T-cell (primary cell): ENCODE measurements at regions not wholly inside any gene's neighbourhood (a gene's known extent, or its start where the extent isn't known, plus 50 kb on each side); places are given as distances from the start of the nearest gene placed in this dataset.
A peak's percentile ranks its signal among the peaks of the same experiment; 100 is the strongest.
"Not testable (repeated sequence)": the region's sequence is repeated elsewhere in the genome, so short reads cannot be mapped to it uniquely, and the experiment has no call there.

Experiments
- ATAC-seq, 4 experiments: fragments of 200-7000 bp in 3 of 4; fragments of 150-1000 bp in 1 of 4; cut with Tn5 transposase; replicated peaks in 1 of 4; 1 replicate in 3 of 4; 2 replicates in 1 of 4; pipeline ENCODE4 v1.10.0; 2021; ENCODE audit warnings: moderate library complexity in 3 of 4, mild to moderate bottlenecking in 2 of 4, moderate number of reproducible peaks in 1 of 4
- CTCF ChIA-PET, 2 donors: fragments of 300-600 bp; sonication (Branson Sonifier 250); formaldehyde crosslinking; loops; one replicate each; lab custom pipeline; 2022; ENCODE audit warnings: antibody characterized with exemption in 2 of 2; lab: Charles Lee
- POLR2A ChIA-PET, 2 donors: fragments of 300-600 bp; sonication (Branson Sonifier 250); formaldehyde crosslinking; loops; one replicate each; lab custom pipeline; 2022; ENCODE audit warnings: antibody characterized with exemption in 2 of 2; lab: Charles Lee
- DNase-seq, 35 experiments: peaks; one replicate each; pipeline versions ENCODE4 v3.0.0 to v3.0.0-alpha.2; 2013 to 2023
- H3K27ac ChIP-seq: one replicate; pipeline ENCODE4 v1.5.1; 2013; ENCODE audit warnings: low read length
- H3K27me3 ChIP-seq, 2 experiments: replicated peaks in 1 of 2; 1 replicate in 1 of 2; 2 replicates in 1 of 2; pipeline versions ENCODE4 v1.6.1 to v1.7.0; 2013; ENCODE audit warnings: low read length in 1 of 2, mixed read lengths in 1 of 2; ENCODE audit not compliant: control insufficient read depth in 2 of 2, insufficient read depth in 2 of 2; ENCODE audit errors: extremely low read depth in 1 of 2
- H3K36me3 ChIP-seq, 2 donors: 1 replicate in 1 of 2; 2 replicates in 1 of 2; pipeline versions ENCODE4 v1.6.1 to v1.7.0; 2013; ENCODE audit warnings: low read length in 1 of 2; ENCODE audit not compliant: control insufficient read depth in 2 of 2, insufficient read depth in 1 of 2; ENCODE audit errors: extremely low read depth in 1 of 2
- H3K4me1 ChIP-seq, 2 experiments: 1 replicate in 1 of 2; 2 replicates in 1 of 2; pipeline versions ENCODE4 v1.6.1 to v1.7.0; 2013; ENCODE audit warnings: low read length in 2 of 2, mixed read lengths in 1 of 2; ENCODE audit not compliant: insufficient read depth in 2 of 2, control insufficient read depth in 1 of 2; ENCODE audit errors: extremely low read depth in 1 of 2
- H3K4me3 ChIP-seq, 2 donors: 1 replicate in 1 of 2; 2 replicates in 1 of 2; pipeline versions ENCODE4 v1.5.1 to v1.7.0; 2013; ENCODE audit warnings: mild to moderate bottlenecking in 2 of 2, low read length in 1 of 2, moderate library complexity in 1 of 2; ENCODE audit not compliant: control insufficient read depth in 1 of 2; ENCODE audit errors: extremely low read depth in 1 of 2
- H3K9me3 ChIP-seq: 2 replicates; pipeline ENCODE4 v1.7.0; 2013
- H3K27ac Mint-ChIP-seq, 2 donors: one replicate each; pipeline ENCODE4 v1.8.0; 2020 to 2021; ENCODE audit warnings: mild to moderate bottlenecking in 2 of 2, mixed read lengths in 2 of 2
- H3K27me3 Mint-ChIP-seq, 2 donors: one replicate each; pipeline ENCODE4 v1.8.0; 2021 to 2022; ENCODE audit warnings: mixed read lengths in 2 of 2
- H3K36me3 Mint-ChIP-seq: one replicate; pipeline ENCODE4 v1.8.0; 2021; ENCODE audit warnings: mixed read lengths
- H3K4me1 Mint-ChIP-seq, 3 donors: one replicate each; pipeline ENCODE4 v1.8.0; 2020 to 2022; ENCODE audit warnings: mixed read lengths in 3 of 3, mild to moderate bottlenecking in 1 of 3
- H3K4me3 Mint-ChIP-seq, 3 donors: one replicate each; pipeline ENCODE4 v1.8.0; 2020 to 2022; ENCODE audit warnings: mild to moderate bottlenecking in 3 of 3, mixed read lengths in 3 of 3, moderate library complexity in 3 of 3
- H3K9me3 Mint-ChIP-seq, 3 donors: one replicate each; pipeline ENCODE4 v1.8.0; 2020 to 2022; ENCODE audit warnings: mixed read lengths in 3 of 3
- WGBS: methylation state at CpG from one replicate; pipeline ENCODE4 v1.1.5; 2013; ENCODE audit warnings: missing lambda C conversion rate; ENCODE audit not compliant: insufficient coverage; 5-methylcytosine and 5-hydroxymethylcytosine counted together

GRCh38 chr11:46212720-46213119 lies 64.7 kb upstream of the CREB3L1 start:
- Mint-ChIP-seq H3K4me3 (no peak overlapping the region), H3K27me3 (peaks cover 18% of the 10 kb centered on the region in 2 donors), H3K27ac (no peak overlapping the region), H3K36me3 (no peaks in the 10 kb centered on the region), H3K9me3 (peaks cover 0 to 3% (median 0%) of the 10 kb centered on the region in 3 donors), H3K4me1 (peaks cover 0 to 13% (median 12%) of the 10 kb centered on the region in 3 donors)
- Histone ChIP-seq H3K4me3 (no peak overlapping the region), H3K9me3 (no peaks in the 10 kb centered on the region), H3K27ac (no peak overlapping the region), H3K4me1 (peaks cover 0 to 5% of the 10 kb centered on the region in 2 experiments), H3K36me3 (no peaks in the 10 kb centered on the region), H3K27me3 (peaks cover 2 to 11% of the 10 kb centered on the region in 2 experiments)
- ATAC-seq (no peak), DNase-seq (no peak)
- 100% methylated on average over 1 of the region's 3 CpGs for WGBS
- CTCF ChIA-PET = no interaction called here
- POLR2A ChIA-PET = no interaction called here

GRCh38 chr11:46210856-46211255 lies 66.6 kb upstream of the CREB3L1 start:
- DNase-seq (no peak), ATAC-seq (no peak)
- H3K36me3 Mint-ChIP-seq = no peaks in the 10 kb centered on the region
- H3K4me1 Mint-ChIP-seq = peaks cover 0 to 13% (median 12%) of the 10 kb centered on the region in 3 donors
- Histone ChIP-seq H3K4me3 (no peak overlapping the region), H3K27ac (no peak overlapping the region), H3K27me3 (peaks cover 2 to 6% of the 10 kb centered on the region in 2 experiments), H3K36me3 (no peaks in the 10 kb centered on the region), H3K9me3 (no peaks in the 10 kb centered on the region), H3K4me1 (peaks cover 0 to 5% of the 10 kb centered on the region in 2 experiments)
- no peak overlapping the region for H3K4me3 Mint-ChIP-seq
- H3K27ac Mint-ChIP-seq = no peak overlapping the region
- ChIA-PET POLR2A (interaction anchor here in 1 of 2 donors (0.7 kb wide), 1 partner anchor 295 kb away, joined by 4 read pairs; no protein-coding TSS in a partner anchor), CTCF (interaction anchor here in 1 of 2 donors (0.6 kb wide), 1 partner anchor 342 kb away, joined by 10 read pairs; no protein-coding TSS in a partner anchor)
- peaks cover 0 to 3% (median 0%) of the 10 kb centered on the region in 3 donors for H3K9me3 Mint-ChIP-seq
- H3K27me3 Mint-ChIP-seq = peaks cover 9 to 14% of the 10 kb centered on the region in 2 donors
- no CpG with 5 or more reads among the region's 3 CpGs for WGBS

GRCh38 chr11:46210133-46210636 lies 67.3 kb upstream of the CREB3L1 start:
- ATAC-seq (no peak), DNase-seq (peak in 2 of 35 experiments; percentile 7 to 10)
- 30% methylated on average over 2 of the region's 4 CpGs for WGBS
- Mint-ChIP-seq H3K27me3 (peaks cover 10 to 12% of the 10 kb centered on the region in 2 donors), H3K27ac (no peak overlapping the region), H3K9me3 (peaks cover 0 to 3% (median 0%) of the 10 kb centered on the region in 3 donors), H3K4me3 (no peak overlapping the region), H3K36me3 (no peaks in the 10 kb centered on the region), H3K4me1 (peaks cover 0 to 13% (median 12%) of the 10 kb centered on the region in 3 donors)
- peaks cover 0 to 5% of the 10 kb centered on the region in 2 experiments for H3K4me1 ChIP-seq
- ChIA-PET POLR2A (interaction anchor here (0.6 kb wide), 3 partner anchors 26 to 1651 kb away, joined by 3 read pairs; no protein-coding TSS in a partner anchor), CTCF (interaction anchor here in 1 of 2 donors (0.6 kb wide), 1 partner anchor 342 kb away, joined by 10 read pairs; no protein-coding TSS in a partner anchor)
- H3K36me3 ChIP-seq = no peaks in the 10 kb centered on the region
- H3K4me3 ChIP-seq = no peak overlapping the region
- H3K27ac ChIP-seq = no peak overlapping the region
- peaks cover 2% of the 10 kb centered on the region in 2 experiments for H3K27me3 ChIP-seq
- H3K9me3 ChIP-seq = no peaks in the 10 kb centered on the region

GRCh38 chr11:46209624-46210023 lies 67.8 kb upstream of the CREB3L1 start:
- CTCF ChIA-PET, H3K4me1 ChIP-seq, H3K27ac ChIP-seq, H3K36me3 Mint-ChIP-seq, H3K27me3 ChIP-seq, H3K36me3 ChIP-seq, H3K4me3 ChIP-seq, H3K4me3 Mint-ChIP-seq, H3K9me3 Mint-ChIP-seq, DNase-seq, ATAC-seq, H3K9me3 ChIP-seq: not testable (repeated sequence)
- POLR2A ChIA-PET = interaction anchor here in 1 of 2 donors (0.7 kb wide), 1 partner anchor 24 kb away, joined by 5 read pairs; no protein-coding TSS in a partner anchor
- Mint-ChIP-seq H3K27ac (peak overlapping the region in 1 of 2 donors; percentile 1), H3K27me3 (peaks cover 15% of the 10 kb centered on the region in 2 donors), H3K4me1 (peaks cover 0 to 13% (median 12%) of the 10 kb centered on the region in 3 donors)
- 89% methylated on average over 4 of the region's 5 CpGs for WGBS

GRCh38 chr11:46208803-46209202 lies 68.7 kb upstream of the CREB3L1 start:
- Histone ChIP-seq H3K27me3 (peaks cover 0 to 2% of the 10 kb centered on the region in 2 experiments), H3K9me3 (no peaks in the 10 kb centered on the region), H3K36me3 (no peaks in the 10 kb centered on the region), H3K4me3 (no peak overlapping the region), H3K27ac (no peak overlapping the region), H3K4me1 (peaks cover 0 to 5% of the 10 kb centered on the region in 2 experiments)
- H3K27ac Mint-ChIP-seq = no peak overlapping the region
- peaks cover 0 to 13% (median 12%) of the 10 kb centered on the region in 3 donors for H3K4me1 Mint-ChIP-seq
- H3K27me3 Mint-ChIP-seq = peaks cover 16 to 19% of the 10 kb centered on the region in 2 donors
- no peaks in the 10 kb centered on the region for H3K36me3 Mint-ChIP-seq
- ATAC-seq (no peak), DNase-seq (no peak)
- H3K4me3 Mint-ChIP-seq = no peak overlapping the region
- ChIA-PET POLR2A (no interaction called here), CTCF (no interaction called here)
- H3K9me3 Mint-ChIP-seq = peaks cover 0 to 3% (median 0%) of the 10 kb centered on the region in 3 donors
- 100% methylated on average over 1 of the region's 4 CpGs for WGBS

- H3K4me1 Mint-ChIP-seq = peaks cover 0 to 13% (median 12%) of the 10 kb centered on the region in 3 donors
- Histone ChIP-seq H3K4me1 (peaks cover 0 to 5% of the 10 kb centered on the region in 2 experiments), H3K36me3 (no peaks in the 10 kb centered on the region), H3K27me3 (peaks cover 2 to 6% of the 10 kb centered on the region in 2 experiments), H3K9me3 (no peaks in the 10 kb centered on the region), H3K4me3 (no peak overlapping the region), H3K27ac (no peak overlapping the region)
- H3K27me3 Mint-ChIP-seq = peaks cover 29 to 33% of the 10 kb centered on the region in 2 donors
- ChIA-PET CTCF (interaction anchor here in 1 of 2 donors (0.5 kb wide), 1 partner anchor 204 kb away, joined by 3 read pairs; no protein-coding TSS in a partner anchor), POLR2A (no interaction called here)
- ATAC-seq (no peak), DNase-seq (no peak)
- H3K27ac Mint-ChIP-seq = no peak overlapping the region
- no peaks in the 10 kb centered on the region for H3K36me3 Mint-ChIP-seq
- peaks cover 0 to 3% (median 0%) of the 10 kb centered on the region in 3 donors for H3K9me3 Mint-ChIP-seq
- WGBS = 77% methylated on average over 2 of the region's 4 CpGs
- no peak overlapping the region for H3K4me3 Mint-ChIP-seq
Measured at GRCh38 chr11:46207270-46207669, 70.2 kb upstream of the CREB3L1 start.
